Uterus (tissue), 2 donors: ENCODE measurements at regions not wholly inside any gene's neighbourhood (a gene's known extent, or its start where the extent isn't known, plus 50 kb on each side); places are given as distances from the start of the nearest gene placed in this dataset.

Experiments
- CTCF ChIP-seq, 4 experiments: fragments of 200-600 bp in 2 of 4; fragments of 450-650 bp in 2 of 4; sonication (generic) in 2 of 4; IDR thresholded peaks; one replicate each; pipeline ENCODE4 v1.5.1; 2016 to 2019; ENCODE audit warnings: antibody characterized with exemption in 4 of 4, mild to moderate bottlenecking in 2 of 4, moderate library complexity in 1 of 4
- POLR2A ChIP-seq, 2 donors: fragments of 450-650 bp; IDR thresholded peaks; one replicate each; pipeline ENCODE4 v1.6.1; 2016; ENCODE audit warnings: antibody characterized with exemption in 2 of 2, mild to moderate bottlenecking in 1 of 2, moderate library complexity in 1 of 2

- TF ChIP-seq CTCF (IDR thresholded peaks at IDR 0.05) (no peak), POLR2A (IDR thresholded peaks at IDR 0.05) (no peak)
Measured at GRCh38 chr3:176767385-176767784, 429.9 kb downstream of the TBL1XR1 start.
